Astrocyte of the cerebellum (primary cell): ENCODE measurements at regions not wholly inside any gene's neighbourhood (a gene's known extent, or its start where the extent isn't known, plus 50 kb on each side); places are given as distances from the start of the nearest gene placed in this dataset.

Experiments
- DNase-seq: peaks from one replicate; pipeline ENCODE4 v3.0.0-alpha.2; 2011; ENCODE audit warnings: low read depth
- H3K4me3 ChIP-seq: 2 replicates; pipeline ENCODE4 v1.5.1; 2011; ENCODE audit warnings: mild to moderate bottlenecking, low read depth, low read length, moderate library complexity
- in situ Hi-C: cut with HindIII; loops from 2 replicates; pipeline ENCODE4 v1.10.0; 2017; ENCODE audit warnings: low sequenced_read_pairs
- TF ChIP-seq, protein P1 (sequence below): IDR thresholded peaks from 2 replicates; pipeline ENCODE4 v1.5.1; 2012; ENCODE audit warnings: low read length, low read depth, moderate library complexity, mild to moderate bottlenecking; ENCODE audit errors: missing control alignments

DNA sequence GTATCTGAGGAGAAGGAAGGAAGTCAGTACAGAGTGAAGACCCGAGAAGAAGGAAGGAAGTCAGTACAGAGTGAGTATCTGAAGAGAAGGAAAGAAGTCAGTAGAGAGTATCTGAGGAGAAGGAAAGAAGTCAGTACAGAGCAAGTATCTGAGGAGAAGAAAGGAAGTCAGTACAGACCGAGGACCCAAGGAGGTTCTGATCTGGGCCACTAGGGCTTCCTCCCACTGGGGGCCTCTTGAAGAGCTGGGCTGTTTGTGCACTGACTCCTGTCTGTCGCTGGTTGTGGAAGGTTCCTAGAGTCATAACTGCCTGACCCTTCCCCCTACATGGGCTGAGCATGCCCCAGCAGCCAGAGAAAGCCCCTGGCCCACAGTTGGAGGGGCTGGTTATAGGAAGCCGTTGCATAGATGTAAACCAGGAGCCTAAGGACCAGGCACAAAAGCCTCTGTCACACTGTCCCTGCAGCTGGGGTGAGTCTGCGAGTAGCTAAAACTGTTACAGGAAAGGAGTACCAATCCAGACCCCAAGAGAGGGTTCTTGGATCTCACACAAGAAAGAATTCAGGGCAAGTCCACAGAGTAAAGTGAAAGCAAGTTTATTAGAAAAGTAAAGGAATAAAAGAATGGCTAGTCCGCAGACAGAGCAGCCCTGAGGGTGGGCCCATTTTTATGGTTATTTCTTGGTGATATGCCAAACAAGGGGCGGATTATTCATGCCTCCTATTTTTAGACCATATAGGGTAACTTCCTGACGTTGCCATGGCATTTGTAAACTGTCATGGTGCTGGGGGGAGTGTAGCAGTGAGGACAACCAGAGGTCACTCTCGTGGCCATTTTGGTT is 395.9 kb downstream of the PREX1 start:
- in situ Hi-C loops, result no loop called here
- TF ChIP-seq, protein P1, sequence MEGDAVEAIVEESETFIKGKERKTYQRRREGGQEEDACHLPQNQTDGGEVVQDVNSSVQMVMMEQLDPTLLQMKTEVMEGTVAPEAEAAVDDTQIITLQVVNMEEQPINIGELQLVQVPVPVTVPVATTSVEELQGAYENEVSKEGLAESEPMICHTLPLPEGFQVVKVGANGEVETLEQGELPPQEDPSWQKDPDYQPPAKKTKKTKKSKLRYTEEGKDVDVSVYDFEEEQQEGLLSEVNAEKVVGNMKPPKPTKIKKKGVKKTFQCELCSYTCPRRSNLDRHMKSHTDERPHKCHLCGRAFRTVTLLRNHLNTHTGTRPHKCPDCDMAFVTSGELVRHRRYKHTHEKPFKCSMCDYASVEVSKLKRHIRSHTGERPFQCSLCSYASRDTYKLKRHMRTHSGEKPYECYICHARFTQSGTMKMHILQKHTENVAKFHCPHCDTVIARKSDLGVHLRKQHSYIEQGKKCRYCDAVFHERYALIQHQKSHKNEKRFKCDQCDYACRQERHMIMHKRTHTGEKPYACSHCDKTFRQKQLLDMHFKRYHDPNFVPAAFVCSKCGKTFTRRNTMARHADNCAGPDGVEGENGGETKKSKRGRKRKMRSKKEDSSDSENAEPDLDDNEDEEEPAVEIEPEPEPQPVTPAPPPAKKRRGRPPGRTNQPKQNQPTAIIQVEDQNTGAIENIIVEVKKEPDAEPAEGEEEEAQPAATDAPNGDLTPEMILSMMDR, result no peak
- no peak overlapping the region for H3K4me3 ChIP-seq
- no peak for DNase-seq

DNA sequence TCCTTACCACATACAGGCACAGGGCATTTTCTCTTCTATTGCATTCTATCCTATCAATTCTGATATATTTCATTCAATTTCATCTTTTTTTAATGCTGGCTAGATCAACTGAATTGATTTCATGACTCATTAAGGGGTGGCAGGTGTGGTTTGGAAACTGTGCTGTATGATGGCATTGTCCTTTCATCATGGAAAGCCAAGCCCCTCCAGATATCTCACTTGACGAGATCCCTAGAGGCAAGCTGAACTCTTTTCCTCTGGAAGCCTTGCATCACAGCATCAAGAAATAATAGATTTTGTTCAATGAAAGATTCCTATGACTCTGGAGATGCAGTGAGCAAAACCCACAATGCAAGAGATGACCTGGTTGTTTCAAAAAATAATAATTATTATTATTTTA is 401.2 kb downstream of the PREX1 start:
- TF ChIP-seq, protein P1, result no peak
- no peak for DNase-seq
- in situ Hi-C loops, result no loop called here
- no peak overlapping the region for H3K4me3 ChIP-seq

DNA sequence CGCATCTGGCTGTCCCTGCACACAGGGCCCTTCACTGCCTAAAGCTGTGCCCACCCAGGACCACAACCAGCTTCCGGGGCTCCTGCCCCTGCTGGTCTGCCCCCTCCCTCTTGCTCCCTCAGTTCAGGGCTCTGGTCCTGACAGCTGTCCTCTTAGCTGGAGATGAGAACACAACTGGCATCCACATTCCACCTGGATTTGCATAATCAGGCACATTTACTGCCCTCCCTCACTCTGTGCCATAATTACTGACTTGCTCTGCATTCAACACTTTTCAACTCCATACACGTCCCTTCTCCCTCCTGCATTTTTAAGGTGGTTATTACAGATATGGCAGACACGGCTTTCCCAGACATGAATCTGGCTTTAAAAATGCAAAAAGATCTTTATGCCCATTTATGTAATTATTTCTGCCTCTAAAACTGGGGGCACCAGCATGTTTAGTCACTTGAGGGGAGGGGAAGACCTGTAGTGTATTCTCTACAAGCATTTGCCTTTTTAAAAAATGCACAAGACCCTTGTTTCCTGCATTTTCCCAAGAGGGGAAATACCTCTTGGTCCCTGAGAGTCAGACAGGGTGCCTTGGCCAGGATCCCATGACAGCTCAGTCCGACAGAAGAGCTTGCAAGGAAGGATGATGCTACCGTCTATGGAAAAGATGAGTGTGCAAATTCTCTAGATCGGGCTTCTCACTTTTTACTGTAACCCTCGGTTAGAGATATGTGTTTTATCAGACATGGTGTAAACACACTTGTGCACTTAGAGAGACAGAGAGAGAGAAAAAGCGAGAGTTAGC is 401.8 kb downstream of the PREX1 start:
- no peak for DNase-seq
- TF ChIP-seq, protein P1, result no peak
- in situ Hi-C loops, result no loop called here
- no peak overlapping the region for H3K4me3 ChIP-seq

DNA sequence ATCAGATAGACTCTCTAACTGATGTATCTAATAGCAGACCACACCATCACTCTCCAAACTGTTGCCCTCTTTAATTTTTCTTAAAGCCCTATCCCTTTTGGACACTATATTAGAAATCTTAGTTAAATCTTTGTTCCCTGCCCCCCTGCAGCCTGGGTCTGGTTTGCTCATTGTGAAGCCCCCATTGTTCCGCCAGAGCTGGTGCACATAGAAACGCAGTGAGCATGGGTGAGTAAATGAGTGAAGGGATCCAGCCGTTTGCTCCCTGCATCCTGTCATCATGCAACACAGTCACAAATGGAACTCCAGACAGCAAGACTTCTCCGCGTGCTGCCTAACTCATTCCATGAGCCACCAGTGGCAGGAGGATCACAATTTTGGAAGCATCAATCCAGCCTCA is 402.5 kb downstream of the PREX1 start:
- DNase-seq, result no peak
- TF ChIP-seq, protein P1, result no peak
- no peak overlapping the region for H3K4me3 ChIP-seq
- in situ Hi-C loops, result no loop called here

DNA sequence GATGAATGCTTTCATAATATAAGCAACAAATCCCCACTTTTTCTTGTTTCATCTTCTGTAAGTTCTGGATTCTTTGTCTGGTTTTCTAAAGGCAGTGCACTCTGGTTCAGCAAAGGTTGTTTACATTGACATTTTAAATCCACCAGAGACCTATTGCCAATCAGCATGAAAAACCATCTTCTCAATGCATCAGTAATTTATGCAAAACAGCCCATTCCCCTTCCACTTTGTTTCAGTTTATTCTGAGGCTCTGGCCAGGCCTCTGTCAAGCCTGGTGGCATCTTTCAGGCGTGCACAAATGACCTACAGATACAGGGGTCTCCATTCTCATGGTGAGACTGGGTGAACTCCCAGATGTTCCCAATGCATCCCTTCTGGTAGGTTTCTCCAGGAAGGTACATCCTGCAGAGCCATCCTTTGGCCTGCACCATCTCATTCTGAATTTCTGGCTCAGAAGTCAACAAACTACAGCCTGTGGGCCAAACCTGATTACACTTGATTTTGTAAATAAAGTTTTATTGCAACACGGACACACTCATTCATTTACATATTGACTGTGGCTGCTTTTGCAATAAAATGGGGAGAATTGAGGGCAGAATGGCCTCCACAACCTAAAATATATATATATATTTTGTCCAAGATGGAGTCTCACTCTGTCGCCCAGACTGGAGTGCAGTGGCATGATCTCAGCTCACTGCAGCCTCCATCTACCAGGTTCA is 405.4 kb downstream of the PREX1 start:
- in situ Hi-C loops, result no loop called here
- TF ChIP-seq, protein P1, result no peak

DNA sequence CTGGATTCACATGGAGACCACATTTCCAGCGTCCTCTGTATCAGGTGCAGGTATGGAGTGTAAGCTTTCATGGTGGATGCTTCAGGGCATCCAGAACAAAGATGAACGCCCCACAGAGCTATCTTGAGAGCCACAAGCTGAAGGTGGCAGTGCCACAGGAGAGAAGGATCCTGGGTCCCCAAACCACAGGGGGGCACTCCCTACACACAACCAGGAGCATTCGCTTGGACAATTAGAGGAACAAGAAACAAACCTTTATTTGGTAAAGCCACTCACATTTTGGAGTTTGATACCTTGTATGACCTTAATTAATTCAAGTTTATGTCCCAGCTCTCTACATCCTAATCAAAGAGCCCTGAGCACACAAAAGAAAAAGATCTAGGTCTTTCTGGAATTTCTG is 406.3 kb downstream of the PREX1 start:
- H3K4me3 ChIP-seq, result no peak overlapping the region
- in situ Hi-C loops, result no loop called here
- DNase-seq, result no peak
- TF ChIP-seq, protein P1, result no peak

More for the DNA sequence above, 405.4 kb downstream of the PREX1 start:
- no peak overlapping the region for H3K4me3 ChIP-seq
- DNase-seq, result no peak
